ENCODE measurements at regions not wholly inside any gene's neighbourhood (a gene's known extent, or its start where the extent isn't known, plus 50 kb on each side); places are given as distances from the start of the nearest gene placed in this dataset.

- TF ChIP-seq CTCF (IDR thresholded peaks at IDR 0.05 in 8 of 11, conservative IDR thresholded peaks at IDR 0.05 in 3 of 11) (no peak), POLR2A (IDR thresholded peaks at IDR 0.05) (no peak)
Measured at GRCh38 chr2:2788076-2788475, 457.0 kb upstream of the MYT1L start.

All from spleen (tissue), 7 donors.